Trophoblast cell (in vitro differentiated cells and primary cell): ENCODE measurements at regions not wholly inside any gene's neighbourhood (a gene's known extent, or its start where the extent isn't known, plus 50 kb on each side); places are given as distances from the start of the nearest gene placed in this dataset.

Source experiments
- DNase-seq, 2 donors: peaks; one replicate each; pipeline ENCODE4 v3.0.0-alpha.2; 2016
- H2AFZ ChIP-seq: 2 replicates; pipeline ENCODE4 v1.6.1; 2013; ENCODE audit warnings: low read length, moderate library complexity, mild to moderate bottlenecking; ENCODE audit not compliant: insufficient read depth, poor library complexity
- H2AK5ac ChIP-seq: 2 replicates; pipeline ENCODE4 v1.6.1; 2013; ENCODE audit warnings: mild to moderate bottlenecking, low read length
- H2BK120ac ChIP-seq: 2 replicates; pipeline ENCODE4 v1.6.1; 2013; ENCODE audit warnings: low read length, mild to moderate bottlenecking, moderate library complexity; ENCODE audit not compliant: insufficient read depth, poor library complexity
- H2BK12ac ChIP-seq: 2 replicates; pipeline ENCODE4 v1.6.1; 2013; ENCODE audit warnings: mild to moderate bottlenecking, low read length, moderate library complexity
- H2BK5ac ChIP-seq: 2 replicates; pipeline ENCODE4 v1.6.1; 2013; ENCODE audit warnings: low read length, low read depth, moderate library complexity, mild to moderate bottlenecking; ENCODE audit not compliant: poor library complexity
- H3K14ac ChIP-seq: 2 replicates; pipeline ENCODE4 v1.6.1; 2013; ENCODE audit warnings: mild to moderate bottlenecking, low read length
- H3K18ac ChIP-seq: 2 replicates; pipeline ENCODE4 v1.6.1; 2013; ENCODE audit warnings: mild to moderate bottlenecking, low read length
- H3K23ac ChIP-seq: 2 replicates; pipeline ENCODE4 v1.6.1; 2013; ENCODE audit warnings: low read length
- H3K27ac ChIP-seq: 2 replicates; pipeline ENCODE4 v1.5.1; 2013; ENCODE audit warnings: low read depth, mild to moderate bottlenecking, inconsistent platforms, low read length, moderate library complexity
- H3K27me3 ChIP-seq: 2 replicates; pipeline ENCODE4 v1.6.1; 2013; ENCODE audit warnings: inconsistent platforms, mild to moderate bottlenecking, low read length, moderate library complexity; ENCODE audit not compliant: insufficient read depth
- H3K36me3 ChIP-seq, 2 experiments: 1 replicate in 1 of 2; 2 replicates in 1 of 2; pipeline ENCODE4 v1.6.1; 2013; ENCODE audit warnings: low read length in 2 of 2, mild to moderate bottlenecking in 2 of 2, moderate library complexity in 1 of 2; ENCODE audit not compliant: insufficient read depth in 2 of 2, control insufficient read depth in 1 of 2
- H3K4ac ChIP-seq: 2 replicates; pipeline ENCODE4 v1.6.1; 2013; ENCODE audit warnings: low read depth, mild to moderate bottlenecking, low read length, moderate library complexity
- H3K4me1 ChIP-seq, 2 experiments: 1 replicate in 1 of 2; 2 replicates in 1 of 2; pipeline ENCODE4 v1.6.1; 2013; ENCODE audit warnings: low read length in 2 of 2, mild to moderate bottlenecking in 2 of 2, moderate library complexity in 1 of 2; ENCODE audit not compliant: insufficient read depth in 2 of 2, control insufficient read depth in 1 of 2
- H3K4me2 ChIP-seq: 2 replicates; pipeline ENCODE4 v1.6.1; 2013; ENCODE audit warnings: inconsistent platforms, mild to moderate bottlenecking, low read length, moderate library complexity
- H3K4me3 ChIP-seq: 2 replicates; pipeline ENCODE4 v1.5.1; 2013; ENCODE audit warnings: mild to moderate bottlenecking, low read depth, low read length, inconsistent platforms
- H3K79me1 ChIP-seq: one replicate; pipeline ENCODE4 v1.6.1; 2013; ENCODE audit warnings: low read length
- H3K79me2 ChIP-seq: 2 replicates; pipeline ENCODE4 v1.6.1; 2013; ENCODE audit warnings: low read length, mild to moderate bottlenecking; ENCODE audit not compliant: control insufficient read depth, insufficient read depth, poor library complexity
- H3K9ac ChIP-seq: 2 replicates; pipeline ENCODE4 v1.6.1; 2013; ENCODE audit warnings: mild to moderate bottlenecking, low read length
- H3K9me3 ChIP-seq: 2 replicates; pipeline ENCODE4 v1.6.1; 2013; ENCODE audit warnings: low read depth, mild to moderate bottlenecking, control low read depth, inconsistent platforms, low read length; ENCODE audit not compliant: insufficient read depth
- H4K12ac ChIP-seq: 2 replicates; pipeline ENCODE4 v1.6.1; 2013; ENCODE audit warnings: low read depth, mild to moderate bottlenecking, low read length, moderate library complexity
- H4K8ac ChIP-seq: 2 replicates; pipeline ENCODE4 v1.6.1; 2013; ENCODE audit warnings: low read depth, mild to moderate bottlenecking, low read length, moderate library complexity
- H4K91ac ChIP-seq: one replicate; pipeline ENCODE4 v1.6.1; 2013; ENCODE audit warnings: low read depth, mild to moderate bottlenecking, low read length, moderate library complexity
- WGBS: extraction: QIAGEN DNeasy Blood & Tissue Kit; methylation state at CpG from one replicate; pipeline ENCODE4 v1.1.7; 2013; ENCODE audit warnings: missing lambda C conversion rate; ENCODE audit not compliant: insufficient read length, insufficient coverage; ENCODE audit errors: extremely low coverage; 5-methylcytosine and 5-hydroxymethylcytosine counted together

GRCh38 chr13:85650613-85651012, 148.6 kb downstream of the SLITRK6 start:
- peak overlapping the region; percentile 85 for H3K14ac ChIP-seq
- H3K9me3 ChIP-seq: no peaks in the 10 kb centered on the region
- H3K27ac ChIP-seq: peak overlapping the region; percentile 84
- no CpG with 5 or more reads among the region's 2 CpGs for whole genome bisulfite sequencing
- peak overlapping the region; percentile 28 for H2AFZ ChIP-seq
- H3K79me1 ChIP-seq: peaks cover 11% of the 10 kb centered on the region
- no peak for DNase-seq
- H3K18ac ChIP-seq: peak overlapping the region; percentile 16
- H2AK5ac ChIP-seq: peak overlapping the region; percentile 1
- peak overlapping the region; percentile 50 for H2BK12ac ChIP-seq
- peaks cover 3% of the 10 kb centered on the region for H3K79me2 ChIP-seq
- peak overlapping the region; percentile 98 for H2BK5ac ChIP-seq
- H3K9ac ChIP-seq: no peak overlapping the region
- H3K4me1 ChIP-seq: peaks cover 6 to 8% of the 10 kb centered on the region in 2 experiments
- peak overlapping the region; percentile 56 for H2BK120ac ChIP-seq
- no peak overlapping the region for H3K4me3 ChIP-seq
- H3K36me3 ChIP-seq: no peaks in the 10 kb centered on the region
- peak overlapping the region; percentile 28 for H3K4ac ChIP-seq
- H3K27me3 ChIP-seq: no peaks in the 10 kb centered on the region
- peak overlapping the region; percentile 96 for H4K91ac ChIP-seq
- H4K8ac ChIP-seq: peak overlapping the region; percentile 18
- no peak overlapping the region for H3K4me2 ChIP-seq
- no peak overlapping the region for H3K23ac ChIP-seq
- H4K12ac ChIP-seq: no peak overlapping the region

DNA sequence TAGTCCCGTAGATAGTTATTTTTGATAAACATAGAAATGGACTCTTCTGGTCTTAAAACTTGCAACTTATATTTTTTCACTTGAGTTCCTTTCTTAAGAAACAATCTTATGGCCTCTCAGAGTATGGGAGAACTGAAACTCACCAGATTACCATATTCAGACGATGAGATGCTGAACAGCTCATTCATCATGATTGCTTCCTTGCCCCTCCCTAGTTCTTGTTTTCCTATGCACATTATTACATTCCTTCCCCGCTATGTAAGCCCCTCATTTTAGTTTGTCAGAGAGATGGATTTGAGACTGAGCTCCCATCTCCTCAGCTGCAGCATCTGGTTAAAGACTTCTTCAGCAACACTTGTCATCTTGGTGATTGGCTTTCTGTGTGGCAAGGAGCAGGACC, 158.5 kb downstream of the SLITRK6 start:
- Histone ChIP-seq H3K9me3 (peaks cover 1% of the 10 kb centered on the region), H3K14ac (no peak overlapping the region), H3K4ac (no peak overlapping the region), H3K9ac (no peak overlapping the region), H2AK5ac (no peak overlapping the region), H3K27me3 (no peaks in the 10 kb centered on the region), H2BK120ac (no peak overlapping the region), H2AFZ (no peak overlapping the region), H4K8ac (no peak overlapping the region), H3K4me3 (no peak overlapping the region), H2BK12ac (no peak overlapping the region), H3K18ac (no peak overlapping the region), H4K91ac (no peak overlapping the region), H3K27ac (no peak overlapping the region), H2BK5ac (no peak overlapping the region), H3K4me1 (no peaks in the 10 kb centered on the region), H3K79me2 (no peaks in the 10 kb centered on the region), H3K23ac (no peak overlapping the region), H3K36me3 (no peaks in the 10 kb centered on the region), H3K79me1 (no peaks in the 10 kb centered on the region), H3K4me2 (no peak overlapping the region), H4K12ac (no peak overlapping the region)
- no CpG with 5 or more reads among the region's 3 CpGs for WGBS
- no peak for DNase-seq

DNA sequence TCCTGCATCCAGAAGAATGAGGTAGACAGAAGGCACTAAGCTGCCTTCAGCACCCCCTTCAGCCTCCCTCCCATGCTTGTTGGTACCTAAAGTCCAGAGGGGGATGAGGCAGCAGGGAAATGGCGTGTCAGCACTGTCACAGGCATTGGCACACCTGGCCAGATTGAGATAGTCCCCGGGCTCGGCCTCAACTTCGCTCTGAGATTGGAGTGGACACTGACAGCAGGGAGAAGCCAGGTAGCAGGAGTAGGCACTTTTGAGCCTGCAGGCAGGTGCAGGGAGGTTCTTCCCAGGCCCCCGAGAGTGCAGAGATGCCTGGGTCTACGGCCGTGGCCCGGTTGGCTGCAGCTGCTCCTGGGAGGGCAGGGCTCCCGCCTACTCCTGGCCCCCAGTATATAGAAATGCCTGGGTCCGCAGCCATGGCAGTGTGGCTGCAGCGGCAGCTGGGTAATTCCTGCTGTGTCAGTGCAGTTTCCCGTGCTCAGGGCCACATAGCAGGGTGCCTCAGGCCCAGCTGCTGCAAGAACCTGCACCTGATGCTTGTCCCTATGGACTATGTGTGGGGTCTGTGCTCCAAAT, 160.3 kb downstream of the SLITRK6 start:
- H3K27ac ChIP-seq: no peak overlapping the region
- H3K9ac ChIP-seq: no peak overlapping the region
- H3K27me3 ChIP-seq: no peaks in the 10 kb centered on the region
- no peak overlapping the region for H2BK120ac ChIP-seq
- H3K36me3 ChIP-seq: no peaks in the 10 kb centered on the region
- no peaks in the 10 kb centered on the region for H3K79me2 ChIP-seq
- H4K8ac ChIP-seq: no peak overlapping the region
- H3K4me2 ChIP-seq: no peak overlapping the region
- no peaks in the 10 kb centered on the region for H3K4me1 ChIP-seq
- H3K23ac ChIP-seq: no peak overlapping the region
- H3K79me1 ChIP-seq: no peaks in the 10 kb centered on the region
- H2BK12ac ChIP-seq: no peak overlapping the region
- H4K91ac ChIP-seq: no peak overlapping the region
- WGBS: no CpG with 5 or more reads among the region's 12 CpGs
- H3K9me3 ChIP-seq: peaks cover 1% of the 10 kb centered on the region
- no peak overlapping the region for H3K4ac ChIP-seq
- H4K12ac ChIP-seq: no peak overlapping the region
- H3K18ac ChIP-seq: no peak overlapping the region
- DNase-seq: no peak
- H3K4me3 ChIP-seq: no peak overlapping the region
- H3K14ac ChIP-seq: no peak overlapping the region
- H2AK5ac ChIP-seq: no peak overlapping the region
- no peak overlapping the region for H2BK5ac ChIP-seq
- no peak overlapping the region for H2AFZ ChIP-seq

DNA sequence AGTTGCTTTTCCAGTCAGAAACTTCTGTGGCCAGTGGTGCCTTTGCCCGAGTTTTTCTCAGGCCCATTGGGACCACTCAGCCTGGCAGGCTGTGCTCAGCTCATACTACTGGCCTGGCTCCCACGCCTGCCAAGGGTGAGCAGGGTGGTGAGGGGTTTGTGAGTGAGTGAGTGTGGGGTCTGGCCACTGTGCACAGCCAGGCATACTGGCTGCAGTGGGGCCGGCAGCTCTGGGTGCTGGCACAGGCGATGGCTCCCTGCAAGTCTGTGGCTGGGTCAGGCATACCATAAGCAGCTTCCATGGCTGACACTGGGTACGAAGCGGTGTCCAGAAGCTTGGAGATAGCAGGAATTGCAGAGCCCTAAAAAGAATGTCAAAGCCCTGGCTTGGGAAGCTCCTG, 161.0 kb downstream of the SLITRK6 start:
- Histone ChIP-seq H3K4me1 (no peaks in the 10 kb centered on the region), H3K9ac (no peak overlapping the region), H3K4me2 (no peak overlapping the region), H2AFZ (no peak overlapping the region), H3K36me3 (no peaks in the 10 kb centered on the region), H3K27ac (no peak overlapping the region), H4K12ac (no peak overlapping the region), H3K23ac (no peak overlapping the region), H2AK5ac (no peak overlapping the region), H2BK12ac (no peak overlapping the region), H3K79me2 (no peaks in the 10 kb centered on the region), H3K14ac (no peak overlapping the region), H3K79me1 (no peaks in the 10 kb centered on the region), H3K4ac (no peak overlapping the region), H2BK5ac (no peak overlapping the region), H3K9me3 (peaks cover 1% of the 10 kb centered on the region), H2BK120ac (no peak overlapping the region), H4K8ac (no peak overlapping the region), H3K18ac (no peak overlapping the region), H3K4me3 (no peak overlapping the region), H4K91ac (no peak overlapping the region), H3K27me3 (no peaks in the 10 kb centered on the region)
- no peak for DNase-seq
- no CpG with 5 or more reads among the region's 6 CpGs for WGBS
